Activated CD8-positive, alpha-beta T cell treated with anti-CD3 and anti-CD28 coated beads, Interleukin-2, amount 10 ng/mL, durations not matched to agents 7 days and 5 days (primary cell): ENCODE measurements at regions not wholly inside any gene's neighbourhood (a gene's known extent, or its start where the extent isn't known, plus 50 kb on each side); places are given as distances from the start of the nearest gene placed in this dataset.

ENCODE experiments used
- ATAC-seq: fragments of 150-1000 bp; cut with Tn5 transposase; one replicate; pipeline ENCODE4 v1.10.0; 2021; ENCODE audit warnings: moderate library complexity
- CTCF ChIA-PET: fragments of 350-600 bp; sonication (Branson Sonifier 250); formaldehyde crosslinking; loops from one replicate; lab custom pipeline; 2021; ENCODE audit warnings: antibody characterized with exemption; lab: Charles Lee
- POLR2A ChIA-PET: fragments of 350-600 bp; sonication (Branson Sonifier 250); formaldehyde crosslinking; loops from one replicate; lab custom pipeline; 2021; ENCODE audit warnings: antibody characterized with exemption; lab: Charles Lee
- DNase-seq: peaks from one replicate; pipeline ENCODE4 v3.0.0-alpha.2; 2020
- H3K27ac Mint-ChIP-seq: one replicate; pipeline ENCODE4 v1.8.0; 2021; ENCODE audit warnings: mild to moderate bottlenecking, mixed read lengths
- H3K27me3 Mint-ChIP-seq: one replicate; pipeline ENCODE4 v1.8.0; 2021; ENCODE audit warnings: low read depth, mixed read lengths
- H3K36me3 Mint-ChIP-seq: one replicate; pipeline ENCODE4 v1.8.0; 2021; ENCODE audit warnings: low read depth, mixed read lengths
- H3K4me1 Mint-ChIP-seq: one replicate; pipeline ENCODE4 v1.8.0; 2021; ENCODE audit warnings: low read depth, mixed read lengths
- H3K4me3 Mint-ChIP-seq: one replicate; pipeline ENCODE4 v1.8.0; 2021; ENCODE audit warnings: mild to moderate bottlenecking, mixed read lengths
- H3K9me3 Mint-ChIP-seq: one replicate; pipeline ENCODE4 v1.8.0; 2022; ENCODE audit warnings: mixed read lengths; ENCODE audit not compliant: insufficient read depth

- H3K4me3 Mint-ChIP-seq: no peak overlapping the region
- ChIA-PET POLR2A (no interaction called here), CTCF (no interaction called here)
- no peaks in the 10 kb centered on the region for H3K27me3 Mint-ChIP-seq
- ATAC-seq (no peak), DNase-seq (no peak)
- no peak overlapping the region for H3K27ac Mint-ChIP-seq
- no peaks in the 10 kb centered on the region for H3K4me1 Mint-ChIP-seq
- no peaks in the 10 kb centered on the region for H3K36me3 Mint-ChIP-seq
- no peaks in the 10 kb centered on the region for H3K9me3 Mint-ChIP-seq
Observed at GRCh38 chr9:105087910-105088898, 156.2 kb upstream of the SLC44A1 start.

- DNase-seq (no peak), ATAC-seq (no peak)
- H3K27me3 Mint-ChIP-seq: no peaks in the 10 kb centered on the region
- H3K27ac Mint-ChIP-seq: no peak overlapping the region
- POLR2A ChIA-PET: interaction anchor here (0.7 kb wide), 1 partner anchor 221 kb away, joined by 3 read pairs; no protein-coding TSS in a partner anchor
- H3K4me1 Mint-ChIP-seq: no peaks in the 10 kb centered on the region
- H3K36me3 Mint-ChIP-seq: no peaks in the 10 kb centered on the region
- no peaks in the 10 kb centered on the region for H3K9me3 Mint-ChIP-seq
- CTCF ChIA-PET: no interaction called here
- H3K4me3 Mint-ChIP-seq: no peak overlapping the region
Observed at GRCh38 chr9:105089874-105090273, 154.6 kb upstream of the SLC44A1 start.

- no peak for ATAC-seq
- Mint-ChIP-seq H3K27me3 (no peaks in the 10 kb centered on the region), H3K4me3 (no peak overlapping the region), H3K27ac (no peak overlapping the region), H3K9me3 (no peaks in the 10 kb centered on the region), H3K36me3 (no peaks in the 10 kb centered on the region), H3K4me1 (no peaks in the 10 kb centered on the region)
- ChIA-PET POLR2A (no interaction called here), CTCF (no interaction called here)
- DNase-seq: no peak
Observed at GRCh38 chr9:105091004-105091640, 153.3 kb upstream of the SLC44A1 start.

- no peaks in the 10 kb centered on the region for H3K9me3 Mint-ChIP-seq
- no peaks in the 10 kb centered on the region for H3K4me1 Mint-ChIP-seq
- no peaks in the 10 kb centered on the region for H3K36me3 Mint-ChIP-seq
- no peak for ATAC-seq
- no peaks in the 10 kb centered on the region for H3K27me3 Mint-ChIP-seq
- no peak overlapping the region for H3K4me3 Mint-ChIP-seq
- ChIA-PET CTCF (interaction anchor here (0.6 kb wide), 2 partner anchors 15 to 26 kb away, joined by 3 to 4 read pairs; no protein-coding TSS in a partner anchor), POLR2A (no interaction called here)
- DNase-seq: no peak
- no peak overlapping the region for H3K27ac Mint-ChIP-seq
Observed at GRCh38 chr9:105093685-105094084, 150.8 kb upstream of the SLC44A1 start.

GRCh38 chr9:105098370-105098769, 146.1 kb upstream of the SLC44A1 start:
- H3K27me3 Mint-ChIP-seq: peaks cover 5% of the 10 kb centered on the region
- no peaks in the 10 kb centered on the region for H3K9me3 Mint-ChIP-seq
- no peaks in the 10 kb centered on the region for H3K4me1 Mint-ChIP-seq
- H3K27ac Mint-ChIP-seq: no peak overlapping the region
- DNase-seq (no peak), ATAC-seq (no peak)
- H3K4me3 Mint-ChIP-seq: no peak overlapping the region
- ChIA-PET POLR2A (no interaction called here), CTCF (no interaction called here)
- H3K36me3 Mint-ChIP-seq: no peaks in the 10 kb centered on the region

- H3K9me3 Mint-ChIP-seq: no peaks in the 10 kb centered on the region
- ChIA-PET CTCF (no interaction called here), POLR2A (interaction anchor here (0.6 kb wide), 1 partner anchor 13 kb away, joined by 3 read pairs; no protein-coding TSS in a partner anchor)
- no peaks in the 10 kb centered on the region for H3K4me1 Mint-ChIP-seq
- ATAC-seq: no peak
- DNase-seq: no peak
- H3K4me3 Mint-ChIP-seq: no peak overlapping the region
- H3K36me3 Mint-ChIP-seq: no peaks in the 10 kb centered on the region
- peaks cover 7% of the 10 kb centered on the region for H3K27me3 Mint-ChIP-seq
- H3K27ac Mint-ChIP-seq: no peak overlapping the region
Observed at GRCh38 chr9:105103776-105104175, 140.7 kb upstream of the SLC44A1 start.

- Mint-ChIP-seq H3K27ac (peak overlapping the region; percentile 58), H3K4me3 (peak overlapping the region; percentile 23), H3K36me3 (no peaks in the 10 kb centered on the region), H3K4me1 (peaks cover 32% of the 10 kb centered on the region), H3K9me3 (no peaks in the 10 kb centered on the region), H3K27me3 (peaks cover 13% of the 10 kb centered on the region)
- ChIA-PET CTCF (interaction anchor here (1.1 to 2.3 kb wide), 2 partner anchors 12 to 13 kb away, joined by 3 to 6 read pairs; no protein-coding TSS in a partner anchor), POLR2A (no interaction called here)
- ATAC-seq: peak; percentile 68
- peak; percentile 64 for DNase-seq
Observed at GRCh38 chr9:105114318-105114717, 130.1 kb upstream of the SLC44A1 start.

- ChIA-PET POLR2A (no interaction called here), CTCF (interaction anchor here (0.7 to 2.3 kb wide), 4 partner anchors 11 to 139 kb away, joined by 3 to 6 read pairs (median 4); no protein-coding TSS in a partner anchor)
- Mint-ChIP-seq H3K27ac (peak overlapping the region; percentile 65), H3K4me1 (peaks cover 32% of the 10 kb centered on the region), H3K27me3 (peaks cover 9% of the 10 kb centered on the region), H3K36me3 (no peaks in the 10 kb centered on the region), H3K4me3 (peak overlapping the region; percentile 43), H3K9me3 (no peaks in the 10 kb centered on the region)
- peak; percentile 67 for DNase-seq
- ATAC-seq: peak; percentile 73
Observed at GRCh38 chr9:105114964-105115728, 129.3 kb upstream of the SLC44A1 start.

- no peaks in the 10 kb centered on the region for H3K36me3 Mint-ChIP-seq
- no peak for DNase-seq
- H3K4me3 Mint-ChIP-seq: no peak overlapping the region
- H3K4me1 Mint-ChIP-seq: peaks cover 32% of the 10 kb centered on the region
- POLR2A ChIA-PET: interaction anchor here (0.7 kb wide), 1 partner anchor 13 kb away, joined by 3 read pairs; no protein-coding TSS in a partner anchor
- H3K27me3 Mint-ChIP-seq: peaks cover 8% of the 10 kb centered on the region
- H3K9me3 Mint-ChIP-seq: no peaks in the 10 kb centered on the region
- CTCF ChIA-PET: interaction anchor here (1.1 to 2.3 kb wide), 2 partner anchors 11 to 44 kb away, joined by 3 to 6 read pairs; no protein-coding TSS in a partner anchor
- no peak for ATAC-seq
- H3K27ac Mint-ChIP-seq: peak overlapping the region; percentile 9
Observed at GRCh38 chr9:105116052-105116868, 128.2 kb upstream of the SLC44A1 start.

- H3K4me1 Mint-ChIP-seq: peaks cover 32% of the 10 kb centered on the region
- POLR2A ChIA-PET: no interaction called here
- ATAC-seq: no peak
- H3K36me3 Mint-ChIP-seq: no peaks in the 10 kb centered on the region
- no peak overlapping the region for H3K27ac Mint-ChIP-seq
- no peak overlapping the region for H3K4me3 Mint-ChIP-seq
- no peaks in the 10 kb centered on the region for H3K9me3 Mint-ChIP-seq
- peaks cover 10% of the 10 kb centered on the region for H3K27me3 Mint-ChIP-seq
- CTCF ChIA-PET: no interaction called here
- DNase-seq: no peak
Observed at GRCh38 chr9:105117234-105117633, 127.2 kb upstream of the SLC44A1 start.
